ENCODE measurements at regions not wholly inside any gene's neighbourhood (a gene's known extent, or its start where the extent isn't known, plus 50 kb on each side); places are given as distances from the start of the nearest gene placed in this dataset.

- no peaks in the 10 kb centered on the region for H3K4me1 ChIP-seq
- intact Hi-C loops (cut with DNase I): no loop called here
Observed at GRCh38 chr2:51149725-51150124, 117.8 kb upstream of the NRXN1 start.

GRCh38 chr2:51145761-51146160 is 113.8 kb upstream of the NRXN1 start:
- ATAC-seq: no peak
- intact Hi-C loops (cut with DNase I): no loop called here
- no peak overlapping the region for H3K4me3 ChIP-seq

More at GRCh38 chr2:51149725-51150124, 117.8 kb upstream of the NRXN1 start:
- ATAC-seq (no peak), DNase-seq (no peak)
- H3K27me3 ChIP-seq: no peaks in the 10 kb centered on the region
- H3K9me3 ChIP-seq: peaks cover 0 to 22% of the 10 kb centered on the region in 2 donors
- no peak for TF ChIP-seq CTCF (IDR thresholded peaks at IDR 0.05)
- H3K27ac ChIP-seq: no peak overlapping the region
- H3K4me3 ChIP-seq: no peak overlapping the region
- no peaks in the 10 kb centered on the region for H3K36me3 ChIP-seq

GRCh38 chr2:51120754-51121280 is 88.9 kb upstream of the NRXN1 start:
- Histone ChIP-seq H3K36me3 (no peaks in the 10 kb centered on the region), H3K27ac (no peak overlapping the region), H3K4me1 (no peaks in the 10 kb centered on the region), H3K9me3 (peaks cover 0 to 9% of the 10 kb centered on the region in 2 donors), H3K27me3 (no peaks in the 10 kb centered on the region), H3K4me3 (no peak overlapping the region)
- no peak for ATAC-seq
- intact Hi-C loops (cut with DNase I): no loop called here
- TF ChIP-seq CTCF (IDR thresholded peaks at IDR 0.05): no peak
- DNase-seq: no peak

More at GRCh38 chr2:51145761-51146160, 113.8 kb upstream of the NRXN1 start:
- no peak overlapping the region for H3K27ac ChIP-seq
- no peak for DNase-seq
- H3K36me3 ChIP-seq: no peaks in the 10 kb centered on the region
- no peaks in the 10 kb centered on the region for H3K4me1 ChIP-seq
- no peak for TF ChIP-seq CTCF (IDR thresholded peaks at IDR 0.05)
- peaks cover 0 to 12% of the 10 kb centered on the region in 2 donors for H3K9me3 ChIP-seq
- H3K27me3 ChIP-seq: no peaks in the 10 kb centered on the region

GRCh38 chr2:51111532-51111931 is 79.6 kb upstream of the NRXN1 start:
- no peak for TF ChIP-seq CTCF (IDR thresholded peaks at IDR 0.05)
- DNase-seq: no peak
- intact Hi-C loops (cut with DNase I): no loop called here
- Histone ChIP-seq H3K4me3 (no peak overlapping the region), H3K36me3 (no peaks in the 10 kb centered on the region), H3K27ac (no peak overlapping the region), H3K27me3 (no peaks in the 10 kb centered on the region), H3K4me1 (no peaks in the 10 kb centered on the region), H3K9me3 (no peaks in the 10 kb centered on the region)
- no peak for ATAC-seq

- no peak for TF ChIP-seq CTCF (IDR thresholded peaks at IDR 0.05)
- intact Hi-C loops (cut with DNase I): no loop called here
- H3K4me3 ChIP-seq: no peak overlapping the region
- H3K4me1 ChIP-seq: no peaks in the 10 kb centered on the region
- DNase-seq (no peak), ATAC-seq (no peak)
- no peak overlapping the region for H3K27ac ChIP-seq
- H3K27me3 ChIP-seq: no peaks in the 10 kb centered on the region
- no peaks in the 10 kb centered on the region for H3K9me3 ChIP-seq
- no peaks in the 10 kb centered on the region for H3K36me3 ChIP-seq
Observed at GRCh38 chr2:51108794-51109193, 76.9 kb upstream of the NRXN1 start.
